ENCODE measurements at regions not wholly inside any gene's neighbourhood (a gene's known extent, or its start where the extent isn't known, plus 50 kb on each side); places are given as distances from the start of the nearest gene placed in this dataset.
A peak's percentile ranks its signal among the peaks of the same experiment; 100 is the strongest.
"Not testable (repeated sequence)": the region's sequence is repeated elsewhere in the genome, so short reads cannot be mapped to it uniquely, and the experiment has no call there.

DNA sequence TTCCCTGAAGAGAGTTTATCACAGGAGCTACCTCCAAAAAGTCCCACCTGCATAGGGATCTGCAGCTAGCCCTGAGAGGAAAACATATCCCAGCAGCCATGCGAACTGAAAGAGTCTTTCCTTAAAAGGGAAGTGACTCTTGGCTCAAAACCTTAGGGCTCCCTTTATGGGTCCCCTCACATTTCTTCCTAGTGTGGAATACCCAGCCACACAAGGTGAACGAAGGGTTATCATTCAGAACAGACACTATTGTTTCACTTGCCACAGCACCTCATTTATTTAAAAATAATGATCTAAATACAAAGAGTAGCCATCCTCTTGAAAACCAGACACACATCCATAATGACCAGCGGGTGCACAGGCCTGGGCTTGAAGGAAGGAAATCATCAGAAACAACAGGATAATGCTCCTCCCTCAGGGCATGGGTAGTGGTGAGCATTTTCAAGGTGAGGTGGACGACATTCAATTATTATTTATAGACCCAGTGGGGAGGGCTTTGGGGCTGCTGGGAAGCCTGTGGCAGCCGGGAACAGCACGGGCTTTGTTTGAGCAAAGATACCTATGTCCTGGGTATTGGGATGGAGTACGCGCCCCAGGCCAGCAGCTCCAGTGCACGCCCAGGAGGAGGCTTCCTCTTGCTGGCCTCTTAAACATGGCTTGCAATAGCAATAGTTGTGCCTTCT is 119.0 kb upstream of the ITGA6 start:
- Histone ChIP-seq H3K27me3 (ENCODE audit: control insufficient read depth, insufficient read depth, low read length) (no peaks in the 10 kb centered on the region), H3K36me3 (ENCODE audit: control insufficient read depth in 2 of 3, insufficient read depth in 3 of 3, low read length in 3 of 3) (no peaks in the 10 kb centered on the region), H3K9ac (ENCODE audit: low read length in 3 of 3) (no peak overlapping the region), H3K4me1 (ENCODE audit: control insufficient read depth in 2 of 3, insufficient read depth in 2 of 3, low read depth in 1 of 3, low read length in 3 of 3) (no peaks in the 10 kb centered on the region), H3K27ac (ENCODE audit: low read depth in 2 of 2, low read length in 2 of 2) (no peak overlapping the region), H3K9me3 (ENCODE audit: control insufficient read depth in 2 of 3, insufficient read depth in 1 of 3, low read length in 3 of 3) (no peaks in the 10 kb centered on the region), H3K4me3 (ENCODE audit: low read length in 3 of 3) (no peak overlapping the region)
- TF ChIP-seq, protein P1, sequence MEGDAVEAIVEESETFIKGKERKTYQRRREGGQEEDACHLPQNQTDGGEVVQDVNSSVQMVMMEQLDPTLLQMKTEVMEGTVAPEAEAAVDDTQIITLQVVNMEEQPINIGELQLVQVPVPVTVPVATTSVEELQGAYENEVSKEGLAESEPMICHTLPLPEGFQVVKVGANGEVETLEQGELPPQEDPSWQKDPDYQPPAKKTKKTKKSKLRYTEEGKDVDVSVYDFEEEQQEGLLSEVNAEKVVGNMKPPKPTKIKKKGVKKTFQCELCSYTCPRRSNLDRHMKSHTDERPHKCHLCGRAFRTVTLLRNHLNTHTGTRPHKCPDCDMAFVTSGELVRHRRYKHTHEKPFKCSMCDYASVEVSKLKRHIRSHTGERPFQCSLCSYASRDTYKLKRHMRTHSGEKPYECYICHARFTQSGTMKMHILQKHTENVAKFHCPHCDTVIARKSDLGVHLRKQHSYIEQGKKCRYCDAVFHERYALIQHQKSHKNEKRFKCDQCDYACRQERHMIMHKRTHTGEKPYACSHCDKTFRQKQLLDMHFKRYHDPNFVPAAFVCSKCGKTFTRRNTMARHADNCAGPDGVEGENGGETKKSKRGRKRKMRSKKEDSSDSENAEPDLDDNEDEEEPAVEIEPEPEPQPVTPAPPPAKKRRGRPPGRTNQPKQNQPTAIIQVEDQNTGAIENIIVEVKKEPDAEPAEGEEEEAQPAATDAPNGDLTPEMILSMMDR (IDR thresholded peaks at IDR 0.05; ENCODE audit: borderline replicate concordance, extremely low read depth, insufficient read depth): no peak
- FAIRE-seq (no peak), DNase-seq (peak in 2 of 5 donors; percentile 39 to 67)
- intact Hi-C loops (cut with DNase I): no loop called here

DNA sequence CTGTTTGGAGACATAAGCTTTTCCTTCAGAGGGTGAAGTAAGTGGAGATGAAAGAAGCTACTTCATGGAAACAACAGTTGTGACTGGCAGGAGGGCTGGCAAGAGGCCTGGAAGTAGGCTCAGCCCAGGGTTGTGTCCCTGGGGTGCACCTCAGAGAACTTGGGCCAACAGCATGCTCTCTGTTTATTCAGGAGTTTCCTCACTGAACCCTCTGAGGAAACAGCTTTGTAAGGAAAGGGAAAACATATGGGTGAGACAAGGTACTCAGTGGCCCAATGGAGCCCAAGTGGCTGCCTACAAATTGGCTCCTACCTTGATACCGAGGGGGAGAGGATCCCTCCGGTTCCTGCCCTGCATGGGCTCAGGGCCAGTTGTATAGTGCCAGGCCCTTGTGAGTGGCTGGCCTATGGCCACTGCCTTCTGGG is 115.5 kb upstream of the ITGA6 start:
- Histone ChIP-seq H3K9me3 (ENCODE audit: control insufficient read depth in 2 of 3, insufficient read depth in 1 of 3, low read length in 3 of 3) (no peaks in the 10 kb centered on the region), H3K9ac (ENCODE audit: low read length in 3 of 3) (no peak overlapping the region), H3K27me3 (ENCODE audit: control insufficient read depth, insufficient read depth, low read length) (no peaks in the 10 kb centered on the region), H3K4me1 (ENCODE audit: control insufficient read depth in 2 of 3, insufficient read depth in 2 of 3, low read depth in 1 of 3, low read length in 3 of 3) (no peaks in the 10 kb centered on the region), H3K36me3 (ENCODE audit: control insufficient read depth in 2 of 3, insufficient read depth in 3 of 3, low read length in 3 of 3) (no peaks in the 10 kb centered on the region), H3K27ac (ENCODE audit: low read depth in 2 of 2, low read length in 2 of 2) (no peak overlapping the region), H3K4me3 (ENCODE audit: low read length in 3 of 3) (no peak overlapping the region)
- peak in 1 of 5 donors; percentile 35 for DNase-seq
- intact Hi-C loops (cut with DNase I): no loop called here
- TF ChIP-seq, protein P1 (IDR thresholded peaks at IDR 0.05; ENCODE audit: borderline replicate concordance, extremely low read depth, insufficient read depth): no peak
- FAIRE-seq: no peak

DNA sequence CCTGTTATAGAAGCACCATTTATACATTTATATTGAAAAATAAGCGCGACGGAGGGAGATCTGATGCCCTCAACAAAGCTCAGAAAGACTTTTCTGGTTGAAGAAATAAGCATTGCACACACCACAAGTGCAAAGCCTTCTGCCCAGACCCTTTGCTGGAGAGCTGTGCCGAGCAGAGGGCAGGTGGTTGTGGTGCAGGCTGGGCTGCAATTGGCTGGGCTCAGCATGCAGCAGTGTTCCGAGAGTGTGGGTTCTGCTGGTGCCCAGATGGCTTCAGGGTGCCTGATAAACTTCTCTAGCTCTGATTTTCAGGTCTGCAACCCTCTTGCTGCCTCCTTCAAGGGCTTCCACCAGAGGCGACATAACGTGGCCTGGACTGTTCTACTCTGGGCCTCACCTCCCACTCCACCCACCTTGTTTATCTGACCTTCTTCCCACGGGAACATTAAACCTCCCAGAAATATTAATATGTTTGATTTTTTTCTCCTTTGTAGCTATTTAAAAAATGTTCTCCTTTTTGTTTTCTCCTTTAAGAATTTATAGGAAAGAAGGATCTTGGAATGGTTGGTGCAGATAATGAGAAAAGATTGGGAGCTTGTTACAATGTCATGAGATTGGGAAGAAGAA is 113.6 kb upstream of the ITGA6 start:
- no peak overlapping the region for H3K4me3 ChIP-seq (ENCODE audit: low read length in 3 of 3)
- no peaks in the 10 kb centered on the region for H3K9me3 ChIP-seq (ENCODE audit: control insufficient read depth in 2 of 3, insufficient read depth in 1 of 3, low read length in 3 of 3)
- TF ChIP-seq, protein P1 (IDR thresholded peaks at IDR 0.05; ENCODE audit: borderline replicate concordance, extremely low read depth, insufficient read depth): no peak
- no peaks in the 10 kb centered on the region for H3K4me1 ChIP-seq (ENCODE audit: control insufficient read depth in 2 of 3, insufficient read depth in 2 of 3, low read depth in 1 of 3, low read length in 3 of 3)
- H3K36me3 ChIP-seq (ENCODE audit: control insufficient read depth in 2 of 3, insufficient read depth in 3 of 3, low read length in 3 of 3): no peaks in the 10 kb centered on the region
- no peak for FAIRE-seq
- H3K27me3 ChIP-seq (ENCODE audit: control insufficient read depth, insufficient read depth, low read length): no peaks in the 10 kb centered on the region
- no peak for DNase-seq
- no peak overlapping the region for H3K27ac ChIP-seq (ENCODE audit: low read depth in 2 of 2, low read length in 2 of 2)
- intact Hi-C loops (cut with DNase I): no loop called here
- H3K9ac ChIP-seq (ENCODE audit: low read length in 3 of 3): no peak overlapping the region

DNA sequence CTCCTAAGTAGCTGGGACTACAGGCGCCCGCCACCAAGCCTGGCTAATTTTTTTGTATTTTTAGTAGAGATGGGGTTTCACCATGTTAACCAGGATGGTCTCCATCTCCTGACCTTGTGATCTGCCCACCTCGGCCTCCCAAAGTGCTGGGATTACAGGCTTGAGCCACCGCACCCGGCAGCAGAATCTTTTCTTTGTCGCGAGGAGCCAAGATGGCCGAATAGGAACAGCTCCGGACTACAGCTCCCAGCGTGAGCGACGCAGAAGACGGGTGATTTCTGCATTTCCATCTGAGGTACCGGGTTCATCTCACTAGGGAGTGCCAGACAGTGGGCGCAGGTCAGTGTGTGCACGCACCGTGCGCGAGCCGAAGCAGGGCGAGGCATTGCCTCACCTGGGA is 112.3 kb upstream of the ITGA6 start:
- H3K27me3 ChIP-seq (ENCODE audit: control insufficient read depth, insufficient read depth, low read length); H3K27ac ChIP-seq (ENCODE audit: low read depth in 2 of 2, low read length in 2 of 2); DNase-seq; H3K9me3 ChIP-seq (ENCODE audit: control insufficient read depth in 2 of 3, insufficient read depth in 1 of 3, low read length in 3 of 3); FAIRE-seq; H3K9ac ChIP-seq (ENCODE audit: low read length in 3 of 3); H3K36me3 ChIP-seq (ENCODE audit: control insufficient read depth in 2 of 3, insufficient read depth in 3 of 3, low read length in 3 of 3); intact Hi-C loops (cut with DNase I); H3K4me3 ChIP-seq (ENCODE audit: low read length in 3 of 3); H3K4me1 ChIP-seq (ENCODE audit: control insufficient read depth in 2 of 3, insufficient read depth in 2 of 3, low read depth in 1 of 3, low read length in 3 of 3): not testable (repeated sequence)
